ENCODE measurements at regions not wholly inside any gene's neighbourhood (a gene's known extent, or its start where the extent isn't known, plus 50 kb on each side); places are given as distances from the start of the nearest gene placed in this dataset.

GRCh38 chr1:227449051-227449450 is 114.3 kb upstream of the ZNF678 start:
- H3K9ac ChIP-seq (ENCODE audit: low read length), result no peak overlapping the region
- no peak overlapping the region for H2AK5ac ChIP-seq (ENCODE audit: low read length, severe bottlenecking)
- peaks cover 22 to 36% of the 10 kb centered on the region in 2 experiments for H3K27me3 ChIP-seq (ENCODE audit: control insufficient read depth in 1 of 2, insufficient read depth in 1 of 2, low read length in 2 of 2)
- no peak overlapping the region for H2BK5ac ChIP-seq (ENCODE audit: low read depth, low read length, poor library complexity, severe bottlenecking)
- no peak overlapping the region for H2BK120ac ChIP-seq (ENCODE audit: low read depth, low read length)
- peak; percentile 28 for DNase-seq
- H2BK15ac ChIP-seq (ENCODE audit: low read depth, poor library complexity, severe bottlenecking), result no peak overlapping the region
- no peak overlapping the region for H3K14ac ChIP-seq (ENCODE audit: low read length in 2 of 2)
- H3K9me3 ChIP-seq (ENCODE audit: control insufficient read depth, low read length), result peaks cover 3% of the 10 kb centered on the region
- no peak overlapping the region for H2AFZ ChIP-seq (ENCODE audit: low read depth, low read length)
- H4K91ac ChIP-seq (ENCODE audit: low read length), result no peak overlapping the region
- H3K4me2 ChIP-seq (ENCODE audit: low read length, poor library complexity, severe bottlenecking), result no peak overlapping the region
- H3K23ac ChIP-seq (ENCODE audit: low read length in 2 of 2), result no peak overlapping the region
- 58% methylated on average over 6 of the region's 6 CpGs for WGBS
- H3K4me1 ChIP-seq (ENCODE audit: control insufficient read depth, insufficient read depth, low read depth, low read length), result no peaks in the 10 kb centered on the region
- H2BK12ac ChIP-seq (ENCODE audit: low read length in 2 of 2), result no peak overlapping the region
- H3K36me3 ChIP-seq (ENCODE audit: control insufficient read depth in 1 of 2, insufficient read depth in 2 of 2, low read depth in 1 of 2, low read length in 2 of 2), result no peaks in the 10 kb centered on the region
- H3K79me1 ChIP-seq (replicated peaks; ENCODE audit: low read length, poor library complexity, severe bottlenecking), result no peaks in the 10 kb centered on the region
- no peak overlapping the region for H4K8ac ChIP-seq (ENCODE audit: low read length)
- H3K18ac ChIP-seq (ENCODE audit: low read depth in 1 of 2, low read length in 2 of 2), result no peak overlapping the region
- H3K4me3 ChIP-seq (ENCODE audit: insufficient read depth in 1 of 2, low read depth in 1 of 2, low read length in 2 of 2), result no peak overlapping the region
- no peak overlapping the region for H3K4ac ChIP-seq (ENCODE audit: low read depth in 1 of 2, low read length in 2 of 2)
- no peak overlapping the region for H3K27ac ChIP-seq (ENCODE audit: low read length, poor library complexity, severe bottlenecking)

DNA sequence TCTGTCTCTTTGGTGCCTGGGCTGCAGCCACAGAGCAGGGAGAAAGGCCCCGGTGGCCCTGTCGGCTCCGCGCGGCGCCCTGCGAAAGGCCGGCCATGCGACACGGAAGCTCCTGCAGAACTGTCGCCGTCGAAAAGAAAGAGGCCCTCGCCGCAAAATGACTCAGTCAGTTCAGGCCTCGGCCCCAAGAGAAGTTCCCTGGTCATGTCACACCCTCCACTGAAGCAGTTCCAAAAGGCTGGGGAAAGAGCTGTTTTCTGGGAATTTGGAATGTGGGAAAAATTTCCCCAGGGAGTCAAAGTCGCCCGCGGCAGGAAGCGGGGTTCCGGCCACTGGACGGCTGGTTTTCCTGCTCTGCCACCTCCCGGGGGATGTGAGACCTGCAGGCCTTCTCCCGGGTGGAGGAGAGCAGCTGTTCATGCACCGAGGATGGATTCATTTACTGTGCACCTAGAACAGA is 115.8 kb upstream of the ZNF678 start:
- Histone ChIP-seq H2BK12ac (ENCODE audit: low read length in 2 of 2) (no peak overlapping the region), H2AFZ (ENCODE audit: low read depth, low read length) (no peak overlapping the region), H3K9me3 (ENCODE audit: control insufficient read depth, low read length) (peaks cover 3% of the 10 kb centered on the region), H3K4ac (ENCODE audit: low read depth in 1 of 2, low read length in 2 of 2) (no peak overlapping the region), H3K79me1 (replicated peaks; ENCODE audit: low read length, poor library complexity, severe bottlenecking) (no peaks in the 10 kb centered on the region), H3K27me3 (ENCODE audit: control insufficient read depth in 1 of 2, insufficient read depth in 1 of 2, low read length in 2 of 2) (peaks cover 13 to 25% of the 10 kb centered on the region in 2 experiments), H3K4me3 (ENCODE audit: insufficient read depth in 1 of 2, low read depth in 1 of 2, low read length in 2 of 2) (no peak overlapping the region), H3K18ac (ENCODE audit: low read depth in 1 of 2, low read length in 2 of 2) (peak overlapping the region in 1 of 2 experiments; percentile 60), H2BK15ac (ENCODE audit: low read depth, poor library complexity, severe bottlenecking) (no peak overlapping the region), H3K14ac (ENCODE audit: low read length in 2 of 2) (no peak overlapping the region), H2AK5ac (ENCODE audit: low read length, severe bottlenecking) (no peak overlapping the region), H2BK120ac (ENCODE audit: low read depth, low read length) (no peak overlapping the region), H3K36me3 (ENCODE audit: control insufficient read depth in 1 of 2, insufficient read depth in 2 of 2, low read depth in 1 of 2, low read length in 2 of 2) (no peaks in the 10 kb centered on the region), H3K4me1 (ENCODE audit: control insufficient read depth, insufficient read depth, low read depth, low read length) (no peaks in the 10 kb centered on the region), H3K4me2 (ENCODE audit: low read length, poor library complexity, severe bottlenecking) (no peak overlapping the region), H2BK5ac (ENCODE audit: low read depth, low read length, poor library complexity, severe bottlenecking) (no peak overlapping the region), H3K9ac (ENCODE audit: low read length) (no peak overlapping the region), H4K8ac (ENCODE audit: low read length) (peak overlapping the region; percentile 71), H3K23ac (ENCODE audit: low read length in 2 of 2) (no peak overlapping the region), H4K91ac (ENCODE audit: low read length) (no peak overlapping the region), H3K27ac (ENCODE audit: low read length, poor library complexity, severe bottlenecking) (no peak overlapping the region)
- 52% methylated on average over 25 of the region's 25 CpGs for WGBS
- DNase-seq, result peak; percentile 54

GRCh38 chr1:227445746-227446145 is 117.6 kb upstream of the ZNF678 start:
- Histone ChIP-seq H4K8ac (ENCODE audit: low read length) (no peak overlapping the region), H3K14ac (ENCODE audit: low read length in 2 of 2) (no peak overlapping the region), H3K4ac (ENCODE audit: low read depth in 1 of 2, low read length in 2 of 2) (no peak overlapping the region), H3K18ac (ENCODE audit: low read depth in 1 of 2, low read length in 2 of 2) (no peak overlapping the region), H4K91ac (ENCODE audit: low read length) (no peak overlapping the region), H3K4me3 (ENCODE audit: insufficient read depth in 1 of 2, low read depth in 1 of 2, low read length in 2 of 2) (no peak overlapping the region), H3K4me1 (ENCODE audit: control insufficient read depth, insufficient read depth, low read depth, low read length) (no peaks in the 10 kb centered on the region), H2BK120ac (ENCODE audit: low read depth, low read length) (no peak overlapping the region), H2AFZ (ENCODE audit: low read depth, low read length) (no peak overlapping the region), H3K27me3 (ENCODE audit: control insufficient read depth in 1 of 2, insufficient read depth in 1 of 2, low read length in 2 of 2) (peaks cover 10 to 14% of the 10 kb centered on the region in 2 experiments), H2AK5ac (ENCODE audit: low read length, severe bottlenecking) (no peak overlapping the region), H3K79me1 (replicated peaks; ENCODE audit: low read length, poor library complexity, severe bottlenecking) (no peaks in the 10 kb centered on the region), H3K9me3 (ENCODE audit: control insufficient read depth, low read length) (no peaks in the 10 kb centered on the region), H3K36me3 (ENCODE audit: control insufficient read depth in 1 of 2, insufficient read depth in 2 of 2, low read depth in 1 of 2, low read length in 2 of 2) (no peaks in the 10 kb centered on the region), H2BK12ac (ENCODE audit: low read length in 2 of 2) (no peak overlapping the region), H2BK15ac (ENCODE audit: low read depth, poor library complexity, severe bottlenecking) (no peak overlapping the region), H3K23ac (ENCODE audit: low read length in 2 of 2) (no peak overlapping the region), H3K27ac (ENCODE audit: low read length, poor library complexity, severe bottlenecking) (no peak overlapping the region), H3K4me2 (ENCODE audit: low read length, poor library complexity, severe bottlenecking) (no peak overlapping the region), H3K9ac (ENCODE audit: low read length) (no peak overlapping the region), H2BK5ac (ENCODE audit: low read depth, low read length, poor library complexity, severe bottlenecking) (no peak overlapping the region)
- no peak for DNase-seq
- 100% methylated on average over 1 of the region's 2 CpGs for WGBS

DNA sequence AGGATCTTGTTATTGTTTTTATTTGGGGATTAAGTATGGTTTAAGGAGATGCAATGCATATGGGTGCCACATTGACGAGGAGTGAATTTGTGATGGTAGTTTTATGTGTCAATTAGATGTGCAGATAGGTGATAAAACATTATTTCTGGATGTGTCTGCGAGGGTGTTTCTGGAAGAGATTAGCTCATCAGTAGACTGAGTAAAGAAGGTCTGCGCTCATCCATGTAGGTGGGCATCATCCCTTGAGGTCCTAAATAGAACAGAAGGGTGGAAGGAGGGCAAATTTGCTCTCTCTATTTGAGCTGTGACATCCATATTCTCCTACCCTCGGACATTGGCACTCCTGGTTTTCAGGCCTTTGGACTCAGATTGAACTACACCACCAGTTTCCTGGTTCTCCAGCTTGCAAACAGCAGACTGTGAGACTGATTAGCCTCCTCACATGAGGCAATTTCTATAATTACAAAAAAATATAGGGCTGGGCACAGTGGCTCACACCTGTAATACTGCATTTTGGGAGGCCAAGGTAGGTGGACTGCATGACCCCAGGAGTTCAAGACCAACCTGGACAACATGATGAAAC is 118.2 kb upstream of the ZNF678 start:
- no peak overlapping the region for H3K23ac ChIP-seq (ENCODE audit: low read length in 2 of 2)
- no peak for DNase-seq
- H4K8ac ChIP-seq (ENCODE audit: low read length), result no peak overlapping the region
- no peak overlapping the region for H3K4ac ChIP-seq (ENCODE audit: low read depth in 1 of 2, low read length in 2 of 2)
- 87% methylated on average over 4 of the region's 4 CpGs for WGBS
- H3K18ac ChIP-seq (ENCODE audit: low read depth in 1 of 2, low read length in 2 of 2), result no peak overlapping the region
- no peak overlapping the region for H4K91ac ChIP-seq (ENCODE audit: low read length)
- H3K9ac ChIP-seq (ENCODE audit: low read length), result no peak overlapping the region
- H2BK120ac ChIP-seq (ENCODE audit: low read depth, low read length), result no peak overlapping the region
- no peak overlapping the region for H3K4me2 ChIP-seq (ENCODE audit: low read length, poor library complexity, severe bottlenecking)
- no peak overlapping the region for H2BK12ac ChIP-seq (ENCODE audit: low read length in 2 of 2)
- no peak overlapping the region for H3K27ac ChIP-seq (ENCODE audit: low read length, poor library complexity, severe bottlenecking)
- no peak overlapping the region for H2BK5ac ChIP-seq (ENCODE audit: low read depth, low read length, poor library complexity, severe bottlenecking)
- no peak overlapping the region for H2AK5ac ChIP-seq (ENCODE audit: low read length, severe bottlenecking)
- no peaks in the 10 kb centered on the region for H3K36me3 ChIP-seq (ENCODE audit: control insufficient read depth in 1 of 2, insufficient read depth in 2 of 2, low read depth in 1 of 2, low read length in 2 of 2)
- no peaks in the 10 kb centered on the region for H3K9me3 ChIP-seq (ENCODE audit: control insufficient read depth, low read length)
- no peaks in the 10 kb centered on the region for H3K79me1 ChIP-seq (replicated peaks; ENCODE audit: low read length, poor library complexity, severe bottlenecking)
- no peak overlapping the region for H3K4me3 ChIP-seq (ENCODE audit: insufficient read depth in 1 of 2, low read depth in 1 of 2, low read length in 2 of 2)
- H3K4me1 ChIP-seq (ENCODE audit: control insufficient read depth, insufficient read depth, low read depth, low read length), result no peaks in the 10 kb centered on the region
- H2AFZ ChIP-seq (ENCODE audit: low read depth, low read length), result no peak overlapping the region
- no peak overlapping the region for H2BK15ac ChIP-seq (ENCODE audit: low read depth, poor library complexity, severe bottlenecking)
- peaks cover 7 to 12% of the 10 kb centered on the region in 2 experiments for H3K27me3 ChIP-seq (ENCODE audit: control insufficient read depth in 1 of 2, insufficient read depth in 1 of 2, low read length in 2 of 2)
- H3K14ac ChIP-seq (ENCODE audit: low read length in 2 of 2), result no peak overlapping the region
